ENCODE measurements at regions not wholly inside any gene's neighbourhood (a gene's known extent, or its start where the extent isn't known, plus 50 kb on each side); places are given as distances from the start of the nearest gene placed in this dataset.
"Not testable (repeated sequence)": the region's sequence is repeated elsewhere in the genome, so short reads cannot be mapped to it uniquely, and the experiment has no call there.

DNA sequence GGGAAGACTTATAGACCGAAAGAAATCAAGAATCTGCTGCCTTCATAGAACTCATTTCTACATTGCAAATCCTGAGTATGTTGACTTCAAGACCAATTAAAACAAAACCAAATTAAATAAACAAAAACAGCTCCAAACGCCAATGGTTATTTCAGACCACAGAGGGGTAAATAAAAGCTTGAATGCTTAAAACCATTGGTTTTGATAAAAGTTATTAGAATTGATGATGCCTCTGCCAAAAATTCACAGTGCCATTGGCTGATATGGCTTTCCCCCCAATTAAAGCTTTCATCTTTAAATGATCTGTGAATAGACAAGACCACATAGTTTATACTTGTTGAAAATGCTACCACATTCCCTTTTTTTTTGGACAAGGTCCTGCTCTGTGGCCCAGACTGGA is 188.5 kb downstream of the NFKBIZ start:
- no peak for DNase-seq

- DNase-seq: no peak
These were observed 189.3 kb downstream of the NFKBIZ start for GRCh38 chr3:102038477-102039142.

DNA sequence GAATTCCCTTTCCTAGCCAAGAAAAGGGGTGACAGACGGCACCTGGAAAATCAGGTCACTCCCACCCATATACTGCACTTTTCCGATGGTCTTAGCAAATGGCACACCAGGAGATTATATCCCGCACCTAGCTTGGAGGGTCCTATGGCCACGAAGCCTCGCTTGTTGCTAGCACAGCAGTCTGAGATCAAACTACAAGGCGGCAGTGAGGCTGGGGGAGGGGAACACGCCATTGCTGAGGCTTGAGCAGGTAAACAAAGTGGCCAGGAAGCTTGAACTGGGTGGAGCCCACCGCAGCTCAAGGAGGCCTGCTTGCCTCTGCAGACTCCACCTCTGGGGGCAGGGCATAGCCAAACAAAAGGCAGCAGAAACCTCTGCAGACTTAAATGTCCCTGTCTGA is 190.8 kb downstream of the NFKBIZ start:
- DNase-seq: not testable (repeated sequence)

GRCh38 chr3:102053375-102053989 is 204.2 kb downstream of the NFKBIZ start:
- DNase-seq: no peak

GRCh38 chr3:102054543-102055080 is 205.3 kb downstream of the NFKBIZ start:
- no peak for DNase-seq

- no peak for DNase-seq
These were observed 208.6 kb downstream of the NFKBIZ start for GRCh38 chr3:102057781-102058421.

DNA sequence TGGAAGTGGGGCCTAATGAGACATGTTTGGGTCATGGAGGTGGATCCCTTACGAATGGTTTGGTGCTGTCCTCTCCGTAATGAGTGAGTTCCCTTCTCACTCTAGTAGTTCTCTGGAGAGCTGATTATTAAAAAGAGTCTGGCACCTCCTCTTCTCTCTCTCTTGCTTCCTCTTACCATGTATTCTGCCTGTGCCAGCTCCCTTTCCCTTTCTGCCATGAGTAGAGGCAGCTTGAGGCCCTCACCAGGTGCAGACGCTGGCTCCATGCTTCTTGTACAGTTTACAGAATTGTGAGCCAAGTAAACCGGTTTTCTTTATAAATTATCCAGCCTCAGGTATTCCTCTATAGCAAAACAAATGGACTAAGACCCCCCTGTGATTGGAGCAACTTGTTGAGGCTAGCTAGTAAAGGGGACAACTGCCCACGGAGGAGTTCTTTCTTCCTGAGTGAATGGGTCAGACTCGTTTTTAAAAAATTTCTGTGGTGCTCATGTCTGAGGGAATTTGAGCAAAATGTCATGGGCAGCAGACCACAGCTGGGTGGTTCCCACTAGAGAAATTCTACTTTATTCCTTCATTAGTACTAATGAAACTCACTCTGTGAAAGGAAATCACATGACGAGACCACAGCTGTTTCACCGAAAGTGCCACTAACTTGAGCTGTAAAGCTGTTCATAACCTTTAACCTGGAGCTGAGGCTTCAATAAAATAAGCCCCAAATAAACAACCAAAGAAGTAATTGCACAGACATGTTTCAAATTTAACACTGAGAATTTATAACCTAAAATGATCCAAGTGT is 210.0 kb downstream of the NFKBIZ start:
- no peak for DNase-seq

DNA sequence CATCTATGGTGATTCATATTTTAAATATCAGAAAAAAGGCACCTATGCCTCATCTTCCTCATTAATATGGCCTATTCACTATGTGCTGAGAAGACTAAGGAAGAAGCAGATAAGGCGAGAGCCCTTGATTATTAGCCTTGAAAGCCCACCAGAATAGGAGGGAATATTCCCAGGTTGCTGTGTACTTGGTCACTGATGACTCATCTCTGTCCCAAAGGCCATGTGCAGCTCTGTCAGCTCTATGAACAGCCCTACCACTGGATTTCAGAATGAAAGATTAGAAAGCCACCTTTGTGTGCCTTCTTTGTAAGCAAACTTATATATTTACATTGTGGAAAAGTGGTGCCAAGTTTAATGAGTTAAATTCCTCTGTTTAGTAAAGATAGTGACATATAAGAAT is 211.5 kb downstream of the NFKBIZ start:
- no peak for DNase-seq

DNA sequence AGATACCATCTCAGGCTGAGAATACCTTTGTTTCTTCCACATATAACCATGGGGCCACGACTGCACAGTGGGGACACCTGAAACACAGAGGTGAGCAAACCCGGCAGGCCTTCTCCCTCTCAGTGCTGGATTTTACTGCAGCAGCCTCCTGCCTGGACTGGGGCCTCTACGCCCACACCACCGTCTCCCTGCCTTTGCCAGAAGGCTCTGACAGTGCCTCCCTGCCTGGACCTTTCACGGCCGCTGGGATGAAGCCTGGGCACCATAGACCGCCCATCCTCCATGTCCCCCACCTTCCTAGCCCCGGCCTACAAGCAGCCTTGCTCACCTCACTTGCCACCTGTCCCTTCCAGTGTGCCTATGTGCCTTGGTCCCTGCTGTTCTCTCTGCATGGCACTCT is 214.3 kb downstream of the NFKBIZ start:
- DNase-seq: no peak

GRCh38 chr3:102066470-102066869 is 217.2 kb downstream of the NFKBIZ start:
- no peak for DNase-seq

- no peak for DNase-seq
These were observed 219.0 kb downstream of the NFKBIZ start for GRCh38 chr3:102068327-102068726.

DNA sequence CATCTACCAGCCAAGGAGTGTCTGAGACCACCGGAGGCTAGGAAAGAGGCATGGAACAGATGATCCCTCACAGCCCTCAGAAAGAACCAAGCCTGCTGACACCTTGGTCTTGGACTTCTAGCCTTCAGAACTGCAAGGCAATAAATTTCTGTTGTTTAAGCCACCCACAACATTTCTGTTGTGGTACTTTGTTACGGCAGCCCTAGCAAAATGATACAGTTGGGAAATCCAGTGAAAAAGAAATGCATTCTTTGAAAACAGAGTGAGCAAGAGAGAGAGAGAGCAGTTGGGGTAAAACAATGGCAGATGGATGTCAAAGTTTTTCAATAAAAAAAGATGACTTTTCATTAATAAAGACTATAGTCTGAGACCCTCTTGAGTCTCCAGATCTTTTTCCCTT is 219.4 kb downstream of the NFKBIZ start:
- no peak for DNase-seq

DNA sequence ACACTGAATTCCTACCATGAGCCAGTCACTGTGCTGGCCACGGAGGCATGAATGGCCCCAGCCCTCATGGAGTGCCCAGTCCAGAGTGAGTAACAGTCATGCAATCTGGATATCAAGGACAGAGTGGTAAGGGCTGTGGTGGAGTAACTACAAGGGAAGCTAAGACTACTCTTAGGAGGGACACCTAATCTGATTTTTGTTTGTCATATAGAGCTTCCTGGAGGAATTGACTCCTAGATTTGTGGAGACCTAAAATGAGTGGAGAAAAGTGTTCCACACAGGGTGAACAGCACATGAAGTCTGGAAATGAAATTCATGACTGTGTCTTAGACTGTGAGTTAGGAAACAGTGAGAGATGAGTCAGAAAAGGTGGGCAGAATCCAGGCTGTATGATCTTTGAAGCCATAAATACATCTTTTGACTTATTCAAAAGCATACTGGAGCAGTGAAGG is 219.9 kb downstream of the NFKBIZ start:
- DNase-seq: no peak

DNA sequence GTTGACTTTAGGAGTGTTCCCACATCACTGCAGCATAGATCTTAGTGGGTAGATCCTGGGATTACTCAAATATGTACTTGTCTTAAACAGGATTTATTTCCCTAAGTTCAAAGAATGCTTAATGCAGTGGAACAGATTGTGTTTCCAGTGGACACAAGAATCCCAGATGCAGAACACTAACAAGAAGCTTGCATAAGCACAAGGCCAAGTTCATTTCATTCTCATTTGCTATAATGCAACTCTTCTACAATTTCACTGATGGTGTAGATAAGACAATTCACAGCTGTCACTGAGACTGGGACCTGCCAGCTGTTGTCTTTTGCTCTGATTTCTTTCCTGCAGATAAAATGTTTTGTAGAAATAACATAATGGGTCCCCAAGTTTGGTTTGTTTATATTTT is 225.6 kb downstream of the NFKBIZ start:
- DNase-seq: no peak

DNA sequence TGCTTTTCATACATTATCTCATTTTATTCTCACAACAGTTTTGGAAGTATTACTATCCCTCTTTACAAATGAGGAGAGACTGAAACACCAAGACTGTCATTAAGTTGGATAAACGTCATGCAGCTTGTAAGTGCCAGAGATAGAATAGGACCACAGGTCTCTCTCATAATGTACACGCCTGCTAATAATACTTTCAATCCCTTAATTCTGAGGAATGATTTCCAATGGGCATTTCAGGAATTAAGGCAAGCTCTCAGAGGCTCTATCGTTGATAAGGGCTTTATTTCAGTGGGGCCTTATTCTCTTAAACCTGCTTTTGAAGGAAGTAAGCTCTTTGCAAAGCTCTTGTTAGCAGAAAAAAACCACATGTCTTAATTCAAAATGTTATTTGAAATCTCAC is 229.1 kb downstream of the NFKBIZ start:
- no peak for DNase-seq

DNA sequence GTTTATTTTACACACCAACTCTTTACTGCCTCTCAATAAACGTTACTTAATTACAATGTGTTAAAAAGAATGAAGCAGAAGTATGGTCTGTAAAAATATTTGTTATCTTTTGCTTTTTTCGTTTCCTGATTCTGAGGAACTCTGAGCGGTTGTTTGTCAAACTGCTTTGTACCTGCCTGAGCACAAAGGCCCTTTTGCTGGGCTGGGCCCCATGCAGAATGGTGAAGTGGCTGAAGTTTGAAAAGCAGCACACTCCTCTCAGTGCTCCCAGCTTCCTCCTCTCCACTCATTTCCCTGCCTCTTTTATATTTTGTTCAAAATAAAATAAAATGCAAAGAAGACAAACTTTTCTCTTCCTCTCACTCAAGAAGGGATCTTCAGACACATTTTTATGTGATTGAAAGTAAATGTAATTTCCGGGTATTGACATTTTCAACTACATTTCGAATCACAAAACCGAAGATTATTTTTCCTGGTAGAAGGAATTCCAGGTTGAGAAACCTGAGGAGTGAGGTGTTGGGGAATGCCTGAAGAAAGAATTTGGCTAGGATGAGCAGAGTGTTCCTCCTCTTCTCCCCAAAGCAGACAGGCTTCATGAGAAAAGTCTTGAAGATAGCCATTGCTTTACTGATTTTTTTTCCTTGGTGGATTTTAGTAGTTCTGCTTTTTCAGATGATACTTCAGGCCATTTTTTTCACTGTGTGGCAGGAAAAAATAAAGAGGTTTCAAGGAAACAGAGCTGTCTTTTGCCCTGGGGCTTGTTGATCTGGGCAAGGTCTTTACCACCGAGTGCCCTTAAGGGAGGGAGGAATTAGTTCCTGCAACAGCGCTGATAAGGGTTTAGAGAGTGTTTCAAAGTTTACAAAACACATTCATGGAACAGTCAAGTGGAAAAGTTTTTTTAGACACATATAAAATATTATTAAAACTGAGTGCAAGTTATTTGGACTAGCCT is 229.8 kb downstream of the NFKBIZ start:
- no peak for DNase-seq

DNA sequence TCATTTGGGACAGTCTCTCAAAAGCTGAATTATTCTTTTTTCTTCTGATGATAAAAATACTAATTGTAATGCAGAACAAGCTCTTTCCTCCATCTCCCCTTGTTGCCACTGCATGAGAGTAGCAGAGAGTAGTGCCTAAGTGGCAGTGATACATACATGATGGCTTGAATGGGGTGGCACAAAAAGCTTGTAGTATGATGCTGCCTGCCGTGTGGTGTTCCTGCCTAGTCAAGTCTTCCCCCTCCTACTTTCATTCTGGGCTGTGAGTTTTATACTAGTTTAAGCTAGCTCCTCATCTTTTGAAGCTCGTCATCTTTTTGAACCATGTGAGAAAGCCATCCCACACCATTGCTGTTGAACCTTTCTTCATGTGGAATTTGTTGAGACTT is 230.5 kb downstream of the NFKBIZ start:
- no peak for DNase-seq

DNA sequence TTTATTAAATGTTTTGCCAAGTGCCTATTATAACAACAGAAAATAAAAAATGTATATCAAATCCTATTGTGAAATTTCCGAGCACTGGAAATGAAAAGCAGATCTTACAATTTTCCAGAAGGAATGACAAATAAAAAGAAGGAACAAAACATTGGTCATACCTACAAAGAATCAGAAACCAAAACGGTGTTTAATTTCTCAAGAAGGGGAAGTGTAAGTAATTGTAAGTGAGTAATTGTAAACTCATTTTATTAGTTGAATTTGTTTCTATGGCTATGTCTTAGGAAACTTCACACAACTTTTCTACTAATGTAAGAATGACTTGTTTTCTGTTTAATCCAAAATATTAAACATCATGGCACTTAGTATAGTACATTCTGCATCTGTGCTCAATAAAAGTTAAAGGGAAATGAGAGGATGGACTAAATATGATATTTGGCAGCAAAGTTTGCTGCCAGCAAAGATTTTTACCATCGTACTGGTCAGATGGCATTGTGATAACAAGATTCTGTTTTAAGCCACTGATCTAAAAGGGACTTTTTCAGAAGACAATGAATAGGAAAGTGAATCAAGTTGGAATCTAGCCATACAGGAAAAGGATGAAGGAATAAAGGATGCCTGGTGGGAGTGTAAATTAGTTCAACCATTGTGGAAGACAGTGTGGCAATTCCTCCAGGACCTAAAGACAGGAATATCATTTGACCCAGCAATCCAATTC is 232.4 kb downstream of the NFKBIZ start:
- no peak for DNase-seq

DNA sequence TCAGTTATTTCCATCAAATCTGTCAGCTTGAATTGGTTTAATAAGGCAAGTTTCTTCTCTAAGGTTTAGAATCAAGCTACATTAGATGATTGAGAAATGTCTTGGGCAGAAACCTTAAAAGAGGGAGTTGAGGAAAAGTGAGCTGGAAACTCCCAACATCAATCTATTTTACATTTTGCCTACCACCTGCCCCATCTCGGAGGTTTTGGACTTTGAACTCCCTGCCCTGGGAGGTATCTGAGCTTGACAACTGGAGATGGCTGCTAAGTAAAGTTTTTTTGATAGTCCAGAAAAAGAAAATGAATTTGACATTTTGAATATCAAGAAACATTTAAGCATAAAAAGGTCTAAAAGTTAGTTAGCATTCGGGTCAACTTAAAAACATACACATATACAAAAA is 234.2 kb downstream of the NFKBIZ start:
- peak; percentile 12 for DNase-seq

DNA sequence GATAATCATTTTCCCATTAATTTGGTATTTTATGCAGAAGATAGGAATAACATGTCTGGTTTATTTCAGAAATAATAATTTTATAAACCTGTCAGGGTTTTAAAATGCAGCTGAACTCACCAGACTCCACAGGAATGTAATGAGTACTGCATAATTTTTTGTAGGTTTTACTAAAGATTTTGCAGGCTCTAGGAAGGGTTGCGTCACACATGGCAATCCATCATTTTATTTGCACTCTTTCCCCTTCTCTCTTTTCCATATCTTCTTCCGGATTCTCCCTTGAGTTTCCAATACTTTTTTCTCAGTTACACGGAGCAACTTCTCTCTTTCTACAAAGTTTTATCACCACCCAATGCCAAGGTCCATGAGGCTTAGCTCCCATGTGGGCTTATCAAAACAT is 234.7 kb downstream of the NFKBIZ start:
- DNase-seq: no peak

GRCh38 chr3:102084704-102085103 is 235.4 kb downstream of the NFKBIZ start:
- no peak for DNase-seq
